ENCODE measurements at regions not wholly inside any gene's neighbourhood (a gene's known extent, or its start where the extent isn't known, plus 50 kb on each side); places are given as distances from the start of the nearest gene placed in this dataset.

DNA sequence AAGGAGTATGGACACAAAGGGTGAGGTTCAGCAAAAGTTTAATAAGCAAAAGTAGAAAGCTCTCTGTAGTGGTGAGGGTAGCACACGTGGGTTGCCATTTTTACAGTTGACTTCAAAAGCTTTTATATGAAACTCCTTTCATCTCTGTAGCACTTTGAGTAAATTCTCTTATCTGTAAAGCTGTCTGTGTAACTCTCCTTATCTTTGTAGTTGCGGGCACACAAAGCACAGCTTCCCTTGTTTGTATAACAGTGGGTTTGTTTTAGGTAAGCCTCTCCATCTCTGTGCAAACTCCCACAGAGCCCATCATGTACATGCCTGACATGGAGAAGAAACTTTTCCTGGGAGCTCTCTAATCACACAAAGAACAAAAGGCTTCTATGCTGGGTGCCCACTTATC, 325.9 kb upstream of the PABPC5 start:
- TF ChIP-seq, protein P1, sequence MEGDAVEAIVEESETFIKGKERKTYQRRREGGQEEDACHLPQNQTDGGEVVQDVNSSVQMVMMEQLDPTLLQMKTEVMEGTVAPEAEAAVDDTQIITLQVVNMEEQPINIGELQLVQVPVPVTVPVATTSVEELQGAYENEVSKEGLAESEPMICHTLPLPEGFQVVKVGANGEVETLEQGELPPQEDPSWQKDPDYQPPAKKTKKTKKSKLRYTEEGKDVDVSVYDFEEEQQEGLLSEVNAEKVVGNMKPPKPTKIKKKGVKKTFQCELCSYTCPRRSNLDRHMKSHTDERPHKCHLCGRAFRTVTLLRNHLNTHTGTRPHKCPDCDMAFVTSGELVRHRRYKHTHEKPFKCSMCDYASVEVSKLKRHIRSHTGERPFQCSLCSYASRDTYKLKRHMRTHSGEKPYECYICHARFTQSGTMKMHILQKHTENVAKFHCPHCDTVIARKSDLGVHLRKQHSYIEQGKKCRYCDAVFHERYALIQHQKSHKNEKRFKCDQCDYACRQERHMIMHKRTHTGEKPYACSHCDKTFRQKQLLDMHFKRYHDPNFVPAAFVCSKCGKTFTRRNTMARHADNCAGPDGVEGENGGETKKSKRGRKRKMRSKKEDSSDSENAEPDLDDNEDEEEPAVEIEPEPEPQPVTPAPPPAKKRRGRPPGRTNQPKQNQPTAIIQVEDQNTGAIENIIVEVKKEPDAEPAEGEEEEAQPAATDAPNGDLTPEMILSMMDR (IDR thresholded peaks at IDR 0.05): no peak
- no peak for TF ChIP-seq ZFX (IDR thresholded peaks at IDR 0.05; ENCODE audit: borderline replicate concordance)
